Sigmoid colon (tissue), 6 donors: ENCODE measurements at regions not wholly inside any gene's neighbourhood (a gene's known extent, or its start where the extent isn't known, plus 50 kb on each side); places are given as distances from the start of the nearest gene placed in this dataset.

Experiments
- DNase-seq: peaks from one replicate; pipeline ENCODE4 v3.0.0-alpha.2; 2019
- H3K27ac ChIP-seq, 4 donors: fragments of 200-600 bp; sonication (generic); one replicate each; pipeline ENCODE4 v1.5.1; 2016 to 2019; ENCODE audit warnings: mild to moderate bottlenecking in 1 of 4
- H3K27me3 ChIP-seq, 3 donors: fragments of 200-600 bp; sonication (generic); one replicate each; pipeline ENCODE4 v1.5.1; 2019; ENCODE audit warnings: mild to moderate bottlenecking in 1 of 3
- H3K36me3 ChIP-seq, 4 donors: fragments of 200-600 bp; sonication (generic); one replicate each; pipeline ENCODE4 v1.5.1; 2016 to 2019
- H3K4me1 ChIP-seq, 4 donors: fragments of 200-600 bp; sonication (generic); one replicate each; pipeline ENCODE4 v1.5.1; 2017 to 2019
- H3K4me3 ChIP-seq, 4 donors: fragments of 200-600 bp; sonication (generic); one replicate each; pipeline ENCODE4 v1.5.1; 2017 to 2019; ENCODE audit warnings: mild to moderate bottlenecking in 2 of 4, moderate library complexity in 1 of 4
- H3K9me3 ChIP-seq, 4 donors: fragments of 200-600 bp in 3 of 4; sonication (generic) in 3 of 4; one replicate each; pipeline versions ENCODE4 v1.5.1 to v1.6.1; 2013 to 2019
- CTCF ChIP-seq, 4 experiments: fragments of 450-650 bp in 3 of 4; fragments of 200-600 bp in 1 of 4; IDR thresholded peaks; one replicate each; pipeline ENCODE4 v1.5.1; 2016 to 2019; ENCODE audit warnings: antibody characterized with exemption in 4 of 4, mild to moderate bottlenecking in 3 of 4, moderate library complexity in 2 of 4
- EP300 ChIP-seq, 4 donors: sonication (generic); formaldehyde crosslinking; IDR thresholded peaks; one replicate each; pipeline ENCODE4 v1.6.1; 2017; ENCODE audit warnings: antibody characterized with exemption in 4 of 4
- POLR2A ChIP-seq, 2 donors: fragments of 450-650 bp; IDR thresholded peaks; one replicate each; pipeline ENCODE4 v1.6.1; 2016; ENCODE audit warnings: antibody characterized with exemption in 2 of 2, mild to moderate bottlenecking in 2 of 2, moderate library complexity in 2 of 2
- POLR2AphosphoS5 ChIP-seq, 4 donors: sonication (generic); formaldehyde crosslinking; IDR thresholded peaks; one replicate each; pipeline ENCODE4 v1.6.1; 2017; ENCODE audit warnings: antibody characterized with exemption in 4 of 4
- WGBS, 2 donors: extraction: QIAGEN DNeasy Blood & Tissue Kit; methylation state at CpG; one replicate each; pipeline ENCODE4 v1.1.7; 2013; 5-methylcytosine and 5-hydroxymethylcytosine counted together
- intact Hi-C: fragments of 100-400 bp; cut with DNase I; formaldehyde crosslinking; loops from one replicate; pipeline ENCODE4 v1.15.1; 2023
- donor health status: healthy with polysubstance abuse.
- donor health status: healthy.

GRCh38 chr12:4223273-4223845 is 50.2 kb upstream of the CCND2 start:
- WGBS, 2 donors: 78 to 90% methylated on average over 4 of the region's 4 CpGs
- Histone ChIP-seq H3K27me3 (no peaks in the 10 kb centered on the region), H3K4me3 (no peak overlapping the region), H3K9me3 (no peaks in the 10 kb centered on the region), H3K36me3 (no peaks in the 10 kb centered on the region), H3K27ac (no peak overlapping the region), H3K4me1 (no peaks in the 10 kb centered on the region)
- DNase-seq: no peak
- TF ChIP-seq EP300 (IDR thresholded peaks at IDR 0.05): no peak
- intact Hi-C loops: no loop called here

GRCh38 chr12:4221258-4221620 is 52.3 kb upstream of the CCND2 start:
- Histone ChIP-seq H3K9me3 (no peaks in the 10 kb centered on the region), H3K36me3 (no peaks in the 10 kb centered on the region), H3K4me3 (no peak overlapping the region), H3K4me1 (no peaks in the 10 kb centered on the region), H3K27ac (no peak overlapping the region), H3K27me3 (no peaks in the 10 kb centered on the region)
- DNase-seq: no peak
- TF ChIP-seq POLR2A (IDR thresholded peaks at IDR 0.05) (no peak), CTCF (IDR thresholded peaks at IDR 0.05) (no peak), POLR2AphosphoS5 (IDR thresholded peaks at IDR 0.05) (no peak), EP300 (IDR thresholded peaks at IDR 0.05) (no peak)
- intact Hi-C loops: no loop called here

- no peaks in the 10 kb centered on the region for H3K4me1 ChIP-seq
- intact Hi-C loops: no loop called here
- no peaks in the 10 kb centered on the region for H3K9me3 ChIP-seq
- no peak overlapping the region for H3K4me3 ChIP-seq
- H3K36me3 ChIP-seq: no peaks in the 10 kb centered on the region
- no peak for DNase-seq
- TF ChIP-seq EP300 (IDR thresholded peaks at IDR 0.05) (no peak), POLR2AphosphoS5 (IDR thresholded peaks at IDR 0.05) (no peak), POLR2A (IDR thresholded peaks at IDR 0.05) (no peak), CTCF (IDR thresholded peaks at IDR 0.05) (no peak)
- H3K27me3 ChIP-seq: no peaks in the 10 kb centered on the region
- no peak overlapping the region for H3K27ac ChIP-seq
- 80 to 84% methylated on average over 7 of the region's 7 CpGs for WGBS, 2 donors
These were observed 52.9 kb upstream of the CCND2 start for GRCh38 chr12:4220536-4221257.

DNA sequence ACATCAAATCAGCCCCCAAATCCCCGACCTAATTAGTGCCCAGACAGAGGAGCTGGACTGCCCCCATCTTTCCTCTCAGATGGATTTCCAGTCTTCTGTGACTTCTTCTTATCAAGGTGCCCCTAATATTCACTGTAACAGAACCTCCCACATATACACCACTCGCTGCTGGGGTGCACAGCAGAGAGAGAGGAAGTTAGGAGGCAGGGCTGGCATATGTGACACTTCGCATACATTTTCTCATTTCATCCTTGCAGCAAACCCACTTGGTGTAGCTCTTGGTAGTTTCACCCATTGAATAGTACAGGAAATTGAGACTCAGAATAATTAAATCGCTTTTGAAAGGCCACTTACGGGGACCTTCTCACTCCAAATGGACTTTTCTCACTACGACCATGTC is 56.5 kb upstream of the CCND2 start:
- H3K27me3 ChIP-seq: no peaks in the 10 kb centered on the region
- intact Hi-C loops: no loop called here
- DNase-seq: no peak
- no peak for TF ChIP-seq POLR2AphosphoS5 (IDR thresholded peaks at IDR 0.05)
- TF ChIP-seq CTCF (IDR thresholded peaks at IDR 0.05): no peak
- no peak for TF ChIP-seq EP300 (IDR thresholded peaks at IDR 0.05)
- no peak for TF ChIP-seq POLR2A (IDR thresholded peaks at IDR 0.05)
- H3K27ac ChIP-seq: no peak overlapping the region
- 74 to 95% methylated on average over 6 of the region's 6 CpGs for WGBS, 2 donors
- no peaks in the 10 kb centered on the region for H3K9me3 ChIP-seq
- H3K4me1 ChIP-seq: no peaks in the 10 kb centered on the region
- no peaks in the 10 kb centered on the region for H3K36me3 ChIP-seq
- no peak overlapping the region for H3K4me3 ChIP-seq

GRCh38 chr12:4216187-4216927 is 57.2 kb upstream of the CCND2 start:
- Histone ChIP-seq H3K4me3 (no peak overlapping the region), H3K36me3 (no peaks in the 10 kb centered on the region), H3K4me1 (no peaks in the 10 kb centered on the region), H3K9me3 (no peaks in the 10 kb centered on the region), H3K27ac (no peak overlapping the region), H3K27me3 (peaks cover 0 to 2% (median 0%) of the 10 kb centered on the region in 3 donors)
- intact Hi-C loops: no loop called here
- TF ChIP-seq POLR2A (IDR thresholded peaks at IDR 0.05) (no peak), EP300 (IDR thresholded peaks at IDR 0.05) (no peak), CTCF (IDR thresholded peaks at IDR 0.05) (no peak), POLR2AphosphoS5 (IDR thresholded peaks at IDR 0.05) (no peak)
- no peak for DNase-seq
- WGBS, 2 donors: 79 to 87% methylated on average over 5 of the region's 5 CpGs
